ENCODE measurements at regions not wholly inside any gene's neighbourhood (a gene's known extent, or its start where the extent isn't known, plus 50 kb on each side); places are given as distances from the start of the nearest gene placed in this dataset.

DNA sequence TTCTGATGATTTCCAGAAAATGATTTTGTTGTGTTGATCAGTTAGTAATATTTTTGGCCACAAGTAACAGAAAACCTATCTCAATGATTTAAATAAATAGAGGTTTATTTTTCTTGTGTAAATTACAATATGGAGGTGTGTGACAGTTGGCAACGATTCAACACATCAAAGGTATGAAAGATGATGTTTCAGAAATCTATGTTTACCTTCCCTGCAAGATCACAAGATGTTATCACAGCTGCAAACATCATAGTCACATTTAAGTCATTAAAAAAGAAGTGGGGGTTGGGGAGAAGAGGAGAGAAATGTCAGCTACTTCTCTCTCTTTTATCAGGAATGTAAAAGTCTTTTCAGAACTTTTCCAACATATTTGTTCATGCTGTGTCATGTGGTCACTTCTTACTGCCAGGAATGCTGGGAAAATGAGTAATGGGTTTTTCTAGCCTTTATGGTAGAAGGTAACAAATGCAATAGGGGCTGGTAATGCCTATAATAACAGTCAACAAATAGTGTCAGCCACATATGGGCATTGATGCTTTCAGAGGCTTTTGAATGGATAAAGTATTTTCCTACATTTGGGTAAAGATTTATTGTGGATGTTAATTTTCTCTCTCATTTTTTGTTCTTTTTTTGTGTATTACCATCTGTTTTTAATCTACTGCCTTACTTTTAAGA is 742.7 kb downstream of the TLE1 start:
- intact Hi-C loops (cut with micrococcal nuclease) (no loop called here), dilution Hi-C loops (cut with MboI; ENCODE audit: extremely low pct_ligation_motif_present, low sequenced_read_pairs) (no loop called here)
- DNase-seq (ENCODE audit: low read depth, low spot score): no peak
- Histone ChIP-seq H3K27me3 (ENCODE audit: control insufficient read depth in 2 of 2, insufficient read depth in 2 of 2, low read length in 2 of 2) (no peaks in the 10 kb centered on the region), H3K27ac (ENCODE audit: insufficient read depth, low read depth, low read length) (no peak overlapping the region), H3K9ac (replicated peaks; ENCODE audit: extremely low read depth, insufficient read depth, low read length) (no peak overlapping the region), H3K9me1 (replicated peaks; ENCODE audit: control insufficient read depth, extremely low read depth, insufficient read depth, low read length) (no peaks in the 10 kb centered on the region), H3K4me3 (replicated peaks in 1 of 3; ENCODE audit: insufficient read depth in 1 of 3, low read depth in 1 of 3, low read length in 3 of 3) (no peak overlapping the region), H2AFZ (ENCODE audit: low read depth, low read length) (no peak overlapping the region), H4K20me1 (replicated peaks; ENCODE audit: control insufficient read depth, extremely low read depth, insufficient read depth, low read length) (no peaks in the 10 kb centered on the region), H3K4me2 (ENCODE audit: insufficient read depth, low read length) (no peak overlapping the region), H3K79me2 (ENCODE audit: control insufficient read depth, insufficient read depth, low read length) (no peaks in the 10 kb centered on the region), H3K36me3 (ENCODE audit: control insufficient read depth in 2 of 2, extremely low read depth in 1 of 2, insufficient read depth in 2 of 2, low read length in 2 of 2) (no peaks in the 10 kb centered on the region), H3K9me3 (replicated peaks; ENCODE audit: control insufficient read depth, insufficient read depth, low read length) (no peaks in the 10 kb centered on the region), H3K4me1 (ENCODE audit: control insufficient read depth, extremely low read depth, insufficient read depth, low read length) (no peaks in the 10 kb centered on the region)
- BruUV-seq (replicated peaks): no TSS peak
- no peak for FAIRE-seq
- POLR2A ChIA-PET: no interaction called here
- CTCF ChIA-PET: no interaction called here
- TF ChIP-seq FOS (IDR thresholded peaks at IDR 0.05; ENCODE audit: borderline replicate concordance, insufficient read depth, low read length) (no peak), MYC (IDR thresholded peaks at IDR 0.05; ENCODE audit: low read depth, low read length) (no peak), GATA2 (IDR thresholded peaks at IDR 0.05; ENCODE audit: insufficient read depth, insufficient read length, low read depth, low read length) (no peak), EZH2 (IDR thresholded peaks at IDR 0.05; ENCODE audit: borderline replicate concordance, low read depth, low read length, severe bottlenecking) (no peak), JUN (IDR thresholded peaks at IDR 0.05; ENCODE audit: borderline replicate concordance, insufficient read depth, insufficient read length, low read depth) (no peak), POLR2A (IDR thresholded peaks at IDR 0.05; ENCODE audit: low read depth, low read length) (no peak), POLR2AphosphoS5 (IDR thresholded peaks at IDR 0.05; ENCODE audit: insufficient read depth, low read depth, low read length) (no peak)
- TF ChIP-seq, protein P1, sequence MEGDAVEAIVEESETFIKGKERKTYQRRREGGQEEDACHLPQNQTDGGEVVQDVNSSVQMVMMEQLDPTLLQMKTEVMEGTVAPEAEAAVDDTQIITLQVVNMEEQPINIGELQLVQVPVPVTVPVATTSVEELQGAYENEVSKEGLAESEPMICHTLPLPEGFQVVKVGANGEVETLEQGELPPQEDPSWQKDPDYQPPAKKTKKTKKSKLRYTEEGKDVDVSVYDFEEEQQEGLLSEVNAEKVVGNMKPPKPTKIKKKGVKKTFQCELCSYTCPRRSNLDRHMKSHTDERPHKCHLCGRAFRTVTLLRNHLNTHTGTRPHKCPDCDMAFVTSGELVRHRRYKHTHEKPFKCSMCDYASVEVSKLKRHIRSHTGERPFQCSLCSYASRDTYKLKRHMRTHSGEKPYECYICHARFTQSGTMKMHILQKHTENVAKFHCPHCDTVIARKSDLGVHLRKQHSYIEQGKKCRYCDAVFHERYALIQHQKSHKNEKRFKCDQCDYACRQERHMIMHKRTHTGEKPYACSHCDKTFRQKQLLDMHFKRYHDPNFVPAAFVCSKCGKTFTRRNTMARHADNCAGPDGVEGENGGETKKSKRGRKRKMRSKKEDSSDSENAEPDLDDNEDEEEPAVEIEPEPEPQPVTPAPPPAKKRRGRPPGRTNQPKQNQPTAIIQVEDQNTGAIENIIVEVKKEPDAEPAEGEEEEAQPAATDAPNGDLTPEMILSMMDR (IDR thresholded peaks at IDR 0.05; ENCODE audit: extremely low read depth in 1 of 2, insufficient read depth in 1 of 2, low read depth in 1 of 2, low read length in 2 of 2): no peak
- TF ChIP-seq, protein P2, sequence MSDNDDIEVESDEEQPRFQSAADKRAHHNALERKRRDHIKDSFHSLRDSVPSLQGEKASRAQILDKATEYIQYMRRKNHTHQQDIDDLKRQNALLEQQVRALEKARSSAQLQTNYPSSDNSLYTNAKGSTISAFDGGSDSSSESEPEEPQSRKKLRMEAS (IDR thresholded peaks at IDR 0.05; ENCODE audit: insufficient read depth, insufficient read length): no peak
